A549 (cell line): ENCODE measurements at regions not wholly inside any gene's neighbourhood (a gene's known extent, or its start where the extent isn't known, plus 50 kb on each side); places are given as distances from the start of the nearest gene placed in this dataset.

Source experiments
- ATAC-seq, 2 experiments: fragments of 200-7000 bp in 1 of 2; fragments of >200 bp in 1 of 2; cut with Nextera tagmentation in 1 of 2; cut with Tn5 transposase in 1 of 2; 3 replicates each; pipeline versions ENCODE4 v1.8.0 to v1.9.1; 2018 to 2020; ENCODE audit warnings: mild to moderate bottlenecking in 1 of 2, moderate library complexity in 1 of 2
- CTCF ChIA-PET: fragments of 300-600 bp; sonication (Branson Sonifier 250); formaldehyde crosslinking; extraction: SDS; loops from one replicate; lab custom pipeline; 2021; ENCODE audit warnings: antibody characterized with exemption, inconsistent platforms; lab: Yijun Ruan, JAX
- POLR2A ChIA-PET: fragments of 350-600 bp; formaldehyde crosslinking; extraction: SDS; loops from one replicate; lab custom pipeline; 2021; ENCODE audit warnings: antibody characterized with exemption, inconsistent platforms; lab: Yijun Ruan, JAX
- DNase-seq, 2 experiments: peaks; one replicate each; pipeline versions ENCODE4 v3.0.0 to v3.0.0-alpha.2; 2011 to 2016; ENCODE audit warnings: low read depth in 1 of 2, low spot score in 1 of 2
- FAIRE-seq: peaks from 2 replicates; lab custom pipeline; 2011; peaks lifted over from hg19 to GRCh38; lab: Jason Lieb, UNC
- H3K27ac ChIP-seq, 2 experiments: fragments of >200 bp; sonication (Bioruptor Twin); formaldehyde crosslinking; 3 replicates each; pipeline ENCODE4 v1.5.1; 2016 to 2017
- H3K4me1 ChIP-seq: fragments of >200 bp; sonication (Bioruptor Twin); formaldehyde crosslinking; 3 replicates; pipeline ENCODE4 v1.6.1; 2016
- H3K4me2 ChIP-seq: fragments of >200 bp; sonication (Bioruptor Twin); formaldehyde crosslinking; 3 replicates; pipeline ENCODE4 v1.6.1; 2016
- H3K4me3 ChIP-seq: fragments of >200 bp; sonication (Bioruptor Twin); formaldehyde crosslinking; 3 replicates; pipeline ENCODE4 v1.5.1; 2016
- H3K9me3 ChIP-seq: fragments of >200 bp; sonication (Bioruptor Twin); formaldehyde crosslinking; 3 replicates; pipeline ENCODE4 v1.6.1; 2016
- BHLHE40 ChIP-seq: IDR thresholded peaks from 2 replicates; pipeline ENCODE4 v1.6.1; 2012; ENCODE audit warnings: low read depth, low read length, inconsistent platforms
- CBX2 ChIP-seq: fragments of 200-600 bp; sonication (generic); IDR thresholded peaks from 2 replicates; pipeline ENCODE4 v1.6.1; 2016; ENCODE audit warnings: low read depth, mild to moderate bottlenecking, borderline replicate concordance
- CEBPB ChIP-seq, 2 experiments: fragments of >200 bp in 1 of 2; sonication (Bioruptor Twin) in 1 of 2; formaldehyde crosslinking in 1 of 2; IDR thresholded peaks; 2 replicates each; pipeline ENCODE4 v1.6.1; 2012 to 2016
- CHD2 ChIP-seq: fragments of 150-350 bp; IDR thresholded peaks from 2 replicates; pipeline ENCODE4 v1.6.1; 2014; ENCODE audit warnings: low read length; ENCODE audit not compliant: partially characterized antibody
- EHF ChIP-seq: fragments of 250-450 bp; sonication (Bioruptor Pico); IDR thresholded peaks from 2 replicates; pipeline ENCODE4 v1.5.0; 2020; ENCODE audit warnings: mild to moderate bottlenecking
- EP300 ChIP-seq, 2 experiments: fragments of >200 bp; sonication (Bioruptor Twin); formaldehyde crosslinking; IDR thresholded peaks; 2 replicates in 1 of 2; 3 replicates in 1 of 2; pipeline ENCODE4 v1.6.1; 2016 to 2017
- FOSB ChIP-seq: fragments of 250-450 bp; sonication (Bioruptor Pico); IDR thresholded peaks from 2 replicates; pipeline ENCODE4 v1.5.0; 2020; ENCODE audit warnings: mild to moderate bottlenecking, moderate library complexity
- FOSL2 ChIP-seq, 2 experiments: fragments of 450-650 bp in 1 of 2; fragments of >200 bp in 1 of 2; sonication (Bioruptor Twin) in 1 of 2; formaldehyde crosslinking; IDR thresholded peaks; 2 replicates each; pipeline versions ENCODE4 v1.5.0 to v1.6.1; 2016 to 2020; ENCODE audit warnings: mild to moderate bottlenecking in 1 of 2, moderate library complexity in 1 of 2
- GATA3 ChIP-seq: IDR thresholded peaks from 2 replicates; pipeline ENCODE4 v1.6.1; 2012; ENCODE audit warnings: borderline replicate concordance
- HOXA7 ChIP-seq: fragments of 250-450 bp; sonication (Bioruptor Pico); IDR thresholded peaks from 2 replicates; pipeline ENCODE4 v1.5.0; 2020; ENCODE audit warnings: mild to moderate bottlenecking, moderate library complexity
- HOXB5 ChIP-seq: fragments of 250-450 bp; sonication (Bioruptor Pico); IDR thresholded peaks from 2 replicates; pipeline ENCODE4 v1.5.0; 2020; ENCODE audit warnings: mild to moderate bottlenecking, moderate library complexity
- JUN ChIP-seq, 2 experiments: fragments of >200 bp; sonication (Bioruptor Twin); formaldehyde crosslinking; IDR thresholded peaks; 2 replicates in 1 of 2; 3 replicates in 1 of 2; pipeline ENCODE4 v1.6.1; 2016 to 2017
- MAFK ChIP-seq: fragments of 450-650 bp; IDR thresholded peaks from 2 replicates; pipeline ENCODE4 v1.6.1; 2014; ENCODE audit not compliant: partially characterized antibody
- NFE2L2 ChIP-seq: fragments of 150-350 bp; conservative IDR thresholded peaks from 2 replicates; pipeline ENCODE4 v1.6.1; 2014; ENCODE audit warnings: low read length
- NPAS2 ChIP-seq: fragments of 250-450 bp; sonication (Bioruptor Pico); IDR thresholded peaks from 2 replicates; pipeline ENCODE4 v1.8.0; 2022; ENCODE audit warnings: mild to moderate bottlenecking, moderate library complexity, borderline replicate concordance
- NR3C1 ChIP-seq: fragments of >200 bp; sonication (Bioruptor Twin); formaldehyde crosslinking; IDR thresholded peaks from 3 replicates; pipeline ENCODE4 v1.6.1; 2017
- PHF8 ChIP-seq: fragments of 200-600 bp; sonication (generic); IDR thresholded peaks from 2 replicates; pipeline ENCODE4 v1.6.1; 2016; ENCODE audit warnings: low read depth, mild to moderate bottlenecking, antibody characterized with exemption, moderate library complexity, borderline replicate concordance
- RCOR1 ChIP-seq: fragments of 150-350 bp; IDR thresholded peaks from 2 replicates; pipeline ENCODE4 v1.6.1; 2014; ENCODE audit warnings: antibody characterized with exemption, low read length, low read depth
- REST ChIP-seq: fragments of 200-600 bp; sonication (generic); IDR thresholded peaks from 2 replicates; pipeline ENCODE4 v1.6.1; 2016; ENCODE audit warnings: antibody characterized with exemption, mild to moderate bottlenecking, moderate library complexity
- RNF2 ChIP-seq: fragments of 200-600 bp; sonication (generic); IDR thresholded peaks from 2 replicates; pipeline ENCODE4 v1.6.1; 2016; ENCODE audit warnings: low read depth, mild to moderate bottlenecking, antibody characterized with exemption, moderate library complexity, borderline replicate concordance
- SMC3 ChIP-seq: fragments of >200 bp; sonication (Bioruptor Twin); formaldehyde crosslinking; IDR thresholded peaks from 3 replicates; pipeline ENCODE4 v1.6.1; 2018; ENCODE audit warnings: inconsistent platforms
- TFCP2L1 ChIP-seq: fragments of 250-450 bp; sonication (Bioruptor Pico); IDR thresholded peaks from 2 replicates; pipeline ENCODE4 v1.5.0; 2021; ENCODE audit warnings: mild to moderate bottlenecking
- USF2 ChIP-seq: fragments of 450-650 bp; IDR thresholded peaks from 2 replicates; pipeline ENCODE4 v1.6.1; 2014; ENCODE audit warnings: antibody characterized with exemption
- ZNF302 ChIP-seq: fragments of 250-450 bp; sonication (Bioruptor Pico); IDR thresholded peaks from 2 replicates; pipeline ENCODE4 v1.9.0; 2021; ENCODE audit warnings: inconsistent platforms, mild to moderate bottlenecking, moderate library complexity
- WGBS: methylation state at CpG from one replicate; pipeline ENCODE4 v1.1.6; 2017; ENCODE audit errors: missing lambda C conversion rate; 5-methylcytosine and 5-hydroxymethylcytosine counted together

GRCh38 chr12:45599196-45599595 is 130.3 kb upstream of the ARID2 start:
- WGBS: 28% methylated on average over 2 of the region's 2 CpGs
- no peak for ATAC-seq
- H3K4me2 ChIP-seq: no peak overlapping the region
- CTCF ChIA-PET: interaction anchor here (0.6 to 0.7 kb wide), 2 partner anchors 269 to 298 kb away, joined by 3 read pairs; no protein-coding TSS in a partner anchor
- H3K9me3 ChIP-seq: no peaks in the 10 kb centered on the region
- FAIRE-seq: no peak
- no peak overlapping the region for H3K4me3 ChIP-seq
- H3K27ac ChIP-seq: no peak overlapping the region
- H3K4me1 ChIP-seq: no peaks in the 10 kb centered on the region
- TF ChIP-seq EP300 (IDR thresholded peaks at IDR 0.05) (no peak), CBX2 (no peak), USF2 (no peak), CHD2 (no peak), HOXA7 (CRISPR knock-in tag) (no peak), ZNF302 (CRISPR knock-in tag) (no peak), RNF2 (no peak)
- POLR2A ChIA-PET: no interaction called here
- no peak for DNase-seq

- Histone ChIP-seq H3K27ac (no peak overlapping the region), H3K9me3 (peaks cover 19% of the 10 kb centered on the region; the same call in 2 of the 3 replicates), H3K4me2 (no peak overlapping the region), H3K4me3 (no peak overlapping the region), H3K4me1 (no peaks in the 10 kb centered on the region)
- ATAC-seq: no peak
- TF ChIP-seq NPAS2 (CRISPR knock-in tag): no peak
- TF ChIP-seq RCOR1: no peak
- TF ChIP-seq MAFK: no peak
- TF ChIP-seq REST: no peak
- no peak for TF ChIP-seq GATA3
- TF ChIP-seq NR3C1: no peak
- TF ChIP-seq PHF8: no peak
- no peak for TF ChIP-seq CEBPB (IDR thresholded peaks at IDR 0.05)
- no peak for TF ChIP-seq EHF
- TF ChIP-seq BHLHE40: no peak
- TF ChIP-seq CHD2: no peak
- no peak for TF ChIP-seq FOSL2 (IDR thresholded peaks at IDR 0.05)
- TF ChIP-seq FOSL2 (CRISPR knock-in tag; IDR thresholded peaks at IDR 0.05): no peak
- TF ChIP-seq SMC3: no peak
- no peak for TF ChIP-seq JUN (IDR thresholded peaks at IDR 0.05)
- no peak for TF ChIP-seq NFE2L2
- TF ChIP-seq HOXB5 (CRISPR knock-in tag): no peak
- TF ChIP-seq TFCP2L1 (CRISPR knock-in tag): no peak
- TF ChIP-seq FOSB (CRISPR knock-in tag): no peak
- POLR2A ChIA-PET: no interaction called here
- CTCF ChIA-PET: no interaction called here
- DNase-seq: no peak
- WGBS: 3% methylated on average over 2 of the region's 2 CpGs
- FAIRE-seq: no peak
Observed at GRCh38 chr12:45601390-45601789, 128.1 kb upstream of the ARID2 start.
